IgD-negative memory B cell (primary cell): ENCODE measurements at regions not wholly inside any gene's neighbourhood (a gene's known extent, or its start where the extent isn't known, plus 50 kb on each side); places are given as distances from the start of the nearest gene placed in this dataset.

ENCODE experiments used
- H3K27ac Mint-ChIP-seq, 3 donors: one replicate each; pipeline ENCODE4 v1.8.0; 2020 to 2022; ENCODE audit warnings: mild to moderate bottlenecking in 3 of 3, mixed read lengths in 3 of 3, moderate library complexity in 1 of 3
- H3K27me3 Mint-ChIP-seq: one replicate; pipeline ENCODE4 v1.8.0; 2021; ENCODE audit warnings: mixed read lengths
- H3K36me3 Mint-ChIP-seq: one replicate; pipeline ENCODE4 v1.8.0; 2020; ENCODE audit warnings: mild to moderate bottlenecking, mixed read lengths
- H3K4me1 Mint-ChIP-seq, 3 donors: one replicate each; pipeline ENCODE4 v1.8.0; 2020 to 2022; ENCODE audit warnings: mixed read lengths in 3 of 3, mild to moderate bottlenecking in 1 of 3
- H3K4me3 Mint-ChIP-seq, 4 donors: one replicate each; pipeline ENCODE4 v1.8.0; 2020 to 2022; ENCODE audit warnings: mild to moderate bottlenecking in 4 of 4, mixed read lengths in 4 of 4, moderate library complexity in 3 of 4
- H3K9me3 Mint-ChIP-seq, 3 donors: one replicate each; pipeline ENCODE4 v1.8.0; 2020 to 2021; ENCODE audit warnings: mixed read lengths in 3 of 3, mild to moderate bottlenecking in 1 of 3

GRCh38 chrX:85501349-85501748, 121.9 kb upstream of the POF1B start:
- H3K27ac Mint-ChIP-seq = no peak overlapping the region
- H3K4me3 Mint-ChIP-seq = no peak overlapping the region
- H3K36me3 Mint-ChIP-seq = peaks cover 1% of the 10 kb centered on the region
- no peaks in the 10 kb centered on the region for H3K27me3 Mint-ChIP-seq
- no peaks in the 10 kb centered on the region for H3K9me3 Mint-ChIP-seq
- H3K4me1 Mint-ChIP-seq = no peaks in the 10 kb centered on the region

- Mint-ChIP-seq H3K4me1 (no peaks in the 10 kb centered on the region), H3K9me3 (no peaks in the 10 kb centered on the region), H3K27me3 (no peaks in the 10 kb centered on the region), H3K4me3 (no peak overlapping the region), H3K27ac (no peak overlapping the region), H3K36me3 (peaks cover 1% of the 10 kb centered on the region)
Measured at GRCh38 chrX:85499400-85499799, 119.9 kb upstream of the POF1B start.

- Mint-ChIP-seq H3K27me3 (no peaks in the 10 kb centered on the region), H3K27ac (no peak overlapping the region), H3K9me3 (no peaks in the 10 kb centered on the region), H3K4me3 (no peak overlapping the region), H3K36me3 (peaks cover 1% of the 10 kb centered on the region), H3K4me1 (peaks cover 0 to 8% (median 0%) of the 10 kb centered on the region in 3 donors)
Measured at GRCh38 chrX:85493821-85494220, 114.4 kb upstream of the POF1B start.

GRCh38 chrX:85454295-85454694, 74.8 kb upstream of the POF1B start:
- no peaks in the 10 kb centered on the region for H3K9me3 Mint-ChIP-seq
- peaks cover 0 to 2% (median 0%) of the 10 kb centered on the region in 3 donors for H3K4me1 Mint-ChIP-seq
- H3K27ac Mint-ChIP-seq = no peak overlapping the region
- H3K27me3 Mint-ChIP-seq = no peaks in the 10 kb centered on the region
- no peak overlapping the region for H3K4me3 Mint-ChIP-seq
- H3K36me3 Mint-ChIP-seq = peaks cover 2% of the 10 kb centered on the region

- no peaks in the 10 kb centered on the region for H3K4me1 Mint-ChIP-seq
- H3K27me3 Mint-ChIP-seq = peaks cover 1% of the 10 kb centered on the region
- no peak overlapping the region for H3K4me3 Mint-ChIP-seq
- H3K9me3 Mint-ChIP-seq = peaks cover 1 to 5% (median 2%) of the 10 kb centered on the region in 3 donors
- no peak overlapping the region for H3K27ac Mint-ChIP-seq
- H3K36me3 Mint-ChIP-seq = no peaks in the 10 kb centered on the region
Measured at GRCh38 chrX:85444613-85445012, 65.1 kb upstream of the POF1B start.
